SK-N-SH (cell line): ENCODE measurements at regions not wholly inside any gene's neighbourhood (a gene's known extent, or its start where the extent isn't known, plus 50 kb on each side); places are given as distances from the start of the nearest gene placed in this dataset.

Source experiments
- MAX ChIP-seq: IDR thresholded peaks from 2 replicates; pipeline ENCODE4 v1.4.0; 2012; ENCODE audit warnings: low read depth
- SIN3A ChIP-seq: IDR thresholded peaks from 2 replicates; pipeline ENCODE4 v1.6.1; 2012; ENCODE audit warnings: low read depth, mild to moderate bottlenecking, low read length, moderate library complexity, borderline replicate concordance

DNA sequence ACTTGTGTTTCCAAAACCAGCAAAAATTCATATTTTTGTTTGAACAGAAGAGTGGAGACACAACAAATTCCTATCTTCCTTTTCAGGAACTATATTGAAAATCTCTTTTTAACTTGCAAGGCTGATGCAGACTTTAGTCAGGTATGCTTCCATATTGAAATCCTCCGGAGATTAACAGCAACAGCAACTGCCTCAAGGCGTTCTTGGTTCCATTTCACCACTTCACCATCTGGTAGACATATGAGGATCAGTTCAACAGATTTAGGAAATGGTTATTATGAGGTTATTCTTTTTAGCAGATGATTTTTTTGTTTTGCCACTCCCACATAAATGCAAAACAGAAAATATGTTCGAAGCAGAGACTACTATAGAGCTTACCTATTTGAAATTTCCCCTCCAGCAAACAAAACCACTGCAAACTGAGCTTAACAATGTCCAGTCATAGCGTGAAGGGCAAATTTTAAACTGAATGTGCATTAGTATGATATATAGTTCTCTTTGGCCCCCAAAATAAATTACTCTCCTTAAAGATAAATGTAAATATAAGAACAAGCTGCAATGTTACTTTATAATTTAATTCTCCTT, 520.5 kb upstream of the ADGRB3 start:
- TF ChIP-seq SIN3A = no peak
- no peak for TF ChIP-seq MAX
